ENCODE measurements at regions not wholly inside any gene's neighbourhood (a gene's known extent, or its start where the extent isn't known, plus 50 kb on each side); places are given as distances from the start of the nearest gene placed in this dataset.
"Not testable (repeated sequence)": the region's sequence is repeated elsewhere in the genome, so short reads cannot be mapped to it uniquely, and the experiment has no call there.

DNA sequence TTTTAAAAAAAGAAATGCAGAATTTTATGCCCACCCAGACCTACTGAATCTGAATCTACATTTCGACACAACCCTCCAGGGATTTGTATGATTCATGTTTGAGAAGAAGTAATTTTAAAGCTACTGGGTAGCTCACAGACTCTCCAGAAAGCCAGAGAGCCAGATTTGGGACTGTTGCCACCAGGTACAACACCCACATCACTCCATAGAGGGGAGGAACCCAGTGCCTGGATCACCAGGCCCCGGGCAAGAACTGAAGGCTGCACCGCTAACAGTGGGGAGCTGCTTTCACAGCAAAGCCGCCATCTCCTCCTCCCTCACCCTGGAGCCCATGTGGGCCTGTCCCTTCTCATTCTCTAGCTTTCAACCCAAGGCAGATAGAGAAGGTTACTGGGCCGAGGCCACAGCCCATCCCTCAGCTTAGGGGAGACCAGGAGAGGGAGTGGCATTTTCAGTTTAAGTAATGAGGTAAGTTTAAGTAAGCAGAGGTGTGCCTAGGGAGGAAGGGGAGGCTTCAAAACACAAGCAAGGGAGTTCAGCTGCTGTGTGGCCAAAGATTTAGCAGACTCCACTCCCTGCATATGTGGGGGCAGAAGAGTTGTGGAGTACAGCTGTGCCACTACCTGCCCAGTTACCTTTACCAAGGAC is 109.8 kb downstream of the IL12A start:
- no peak for DNase-seq (ENCODE audit: low spot score)

DNA sequence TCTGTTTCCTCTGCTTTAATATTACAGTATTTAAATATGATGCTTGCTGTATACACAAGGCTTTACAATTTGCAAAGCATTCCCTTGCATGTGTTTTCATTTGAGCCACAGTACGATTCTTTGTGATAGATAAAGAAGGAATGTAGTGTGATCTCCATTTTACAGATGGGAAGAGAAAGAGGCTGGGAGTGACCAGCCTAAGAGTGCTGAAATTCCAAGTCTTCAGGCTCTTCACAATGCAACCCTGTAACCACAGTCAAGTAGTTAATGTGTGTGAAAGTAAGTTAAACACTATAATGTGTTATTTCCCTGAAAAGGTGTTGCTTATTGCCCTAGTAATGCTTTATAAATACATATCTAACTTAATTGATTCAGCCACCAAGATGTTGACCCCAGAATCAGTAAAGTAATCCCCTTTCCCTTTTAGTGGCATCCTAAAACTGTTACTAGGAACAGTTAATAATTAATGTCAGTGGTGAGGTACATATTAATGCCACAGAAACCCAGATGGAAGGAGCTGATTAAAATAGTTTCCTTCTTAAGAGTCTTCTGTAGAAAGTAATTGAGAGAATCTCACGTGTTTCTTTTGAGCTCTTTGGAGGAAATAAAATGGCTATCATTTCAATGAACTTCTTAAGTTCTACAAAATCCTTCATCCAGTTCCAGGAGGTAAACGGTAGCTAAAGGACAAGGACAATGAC is 110.4 kb downstream of the IL12A start:
- DNase-seq (ENCODE audit: low spot score), result no peak

DNA sequence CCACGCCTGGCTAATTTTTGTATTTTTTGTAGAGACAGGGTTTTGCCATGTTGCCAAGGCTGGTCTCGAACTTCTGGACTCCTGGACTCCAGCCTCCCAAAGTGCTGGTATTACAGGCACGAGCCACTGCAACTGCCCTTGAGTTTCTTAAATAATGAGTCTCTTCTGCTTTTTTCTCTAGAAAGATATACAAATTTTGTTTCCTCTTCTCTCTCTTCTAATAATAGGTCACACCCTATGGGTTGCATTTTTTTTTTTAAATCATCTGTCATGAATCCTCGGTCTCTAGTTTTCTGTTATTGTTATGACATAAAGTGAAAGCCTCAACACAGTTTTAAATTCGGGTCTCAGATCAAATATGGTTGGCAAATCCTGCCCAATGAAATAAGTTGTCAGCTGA is 111.2 kb downstream of the IL12A start:
- no peak for DNase-seq (ENCODE audit: low spot score)

DNA sequence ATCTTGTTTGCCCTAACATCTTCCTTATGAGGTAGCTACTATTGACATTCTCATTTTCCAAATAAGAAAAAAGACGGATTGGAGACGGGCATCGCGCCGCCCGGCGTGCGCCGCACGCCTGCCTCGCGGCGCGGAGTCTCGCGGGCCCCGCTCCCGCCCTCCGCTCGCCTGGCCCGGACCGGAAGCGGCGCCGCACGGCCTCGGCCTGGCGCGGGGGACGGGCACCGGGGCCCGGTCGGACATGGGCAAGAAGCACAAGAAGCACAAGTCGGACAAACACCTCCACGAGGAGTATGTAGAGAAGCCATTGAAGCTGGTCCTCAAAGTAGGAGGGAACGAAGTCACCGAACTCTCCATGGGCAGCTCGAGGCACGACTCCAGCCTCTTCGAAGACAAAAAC is 112.0 kb downstream of the IL12A start:
- no peak for DNase-seq (ENCODE audit: low spot score)

DNA sequence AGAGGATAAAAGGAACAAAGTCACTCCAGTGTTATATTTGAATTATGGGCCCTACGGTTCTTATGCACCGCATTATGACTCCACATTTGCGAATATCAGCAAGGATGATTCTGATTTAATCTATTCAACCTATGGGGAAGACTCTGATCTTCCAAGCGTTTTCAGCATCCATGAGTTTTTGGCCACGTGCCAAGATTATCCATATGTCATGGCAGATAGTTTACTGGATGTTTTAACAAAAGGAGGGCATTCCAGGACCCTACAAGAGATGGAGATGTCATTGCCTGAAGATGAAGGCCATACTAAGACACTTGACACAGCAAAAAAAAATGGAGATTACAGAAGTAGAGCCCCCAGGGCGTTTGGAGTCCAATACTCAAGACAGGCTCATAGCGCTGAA is 113.4 kb downstream of the IL12A start:
- DNase-seq (ENCODE audit: low spot score), result not testable (repeated sequence)

DNA sequence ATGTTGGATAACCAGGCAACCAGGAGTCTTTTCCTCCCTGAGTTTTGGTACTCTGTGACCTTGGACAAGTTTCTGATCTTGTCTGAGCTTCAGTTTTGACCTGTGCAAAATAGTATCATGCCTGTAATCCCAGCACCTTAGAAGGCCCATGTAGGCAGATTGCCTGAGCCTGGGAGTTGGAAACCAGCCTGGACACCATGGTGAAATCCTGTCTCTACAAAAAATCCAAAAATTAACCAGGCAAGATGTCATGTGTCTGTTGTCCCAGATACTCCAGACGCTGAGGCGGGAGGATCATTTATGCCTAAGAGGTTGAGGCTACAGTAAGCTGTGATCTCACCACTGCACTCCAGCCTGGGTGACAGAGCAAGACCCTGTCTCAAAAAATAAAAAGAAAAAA is 114.8 kb downstream of the IL12A start:
- no peak for DNase-seq (ENCODE audit: low spot score)

DNA sequence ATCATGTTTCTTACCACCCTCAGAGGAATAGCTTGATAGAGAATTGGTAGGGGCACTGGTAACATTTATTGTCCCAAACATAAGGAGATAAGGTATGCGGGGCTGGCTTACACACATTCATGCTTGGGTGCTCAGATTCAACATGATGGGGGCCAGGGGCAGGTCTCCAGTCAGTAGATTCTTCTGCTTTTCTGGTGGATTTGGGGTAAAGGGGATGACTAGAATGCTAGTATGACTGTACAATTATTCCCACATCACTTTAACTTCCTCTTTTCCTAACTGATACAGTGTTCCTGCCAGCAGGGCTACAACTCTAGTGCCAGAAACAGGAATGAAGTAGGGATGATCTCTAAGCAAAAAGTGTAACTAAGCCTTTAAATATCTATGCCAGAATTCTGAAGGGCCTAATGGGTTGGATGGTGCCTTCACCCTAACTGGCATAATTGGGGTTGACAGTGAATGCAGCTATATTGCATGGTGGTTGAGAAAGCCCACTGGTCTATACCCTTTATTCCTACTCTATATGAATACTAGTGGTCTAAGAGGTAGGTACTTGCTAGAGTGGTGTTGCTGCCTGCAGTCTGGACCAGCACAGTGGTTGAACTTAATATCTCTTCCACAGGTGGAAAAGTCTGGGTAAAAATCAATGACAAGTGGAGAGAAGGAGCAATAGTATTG is 117.4 kb downstream of the IL12A start:
- no peak for DNase-seq (ENCODE audit: low spot score)

DNA sequence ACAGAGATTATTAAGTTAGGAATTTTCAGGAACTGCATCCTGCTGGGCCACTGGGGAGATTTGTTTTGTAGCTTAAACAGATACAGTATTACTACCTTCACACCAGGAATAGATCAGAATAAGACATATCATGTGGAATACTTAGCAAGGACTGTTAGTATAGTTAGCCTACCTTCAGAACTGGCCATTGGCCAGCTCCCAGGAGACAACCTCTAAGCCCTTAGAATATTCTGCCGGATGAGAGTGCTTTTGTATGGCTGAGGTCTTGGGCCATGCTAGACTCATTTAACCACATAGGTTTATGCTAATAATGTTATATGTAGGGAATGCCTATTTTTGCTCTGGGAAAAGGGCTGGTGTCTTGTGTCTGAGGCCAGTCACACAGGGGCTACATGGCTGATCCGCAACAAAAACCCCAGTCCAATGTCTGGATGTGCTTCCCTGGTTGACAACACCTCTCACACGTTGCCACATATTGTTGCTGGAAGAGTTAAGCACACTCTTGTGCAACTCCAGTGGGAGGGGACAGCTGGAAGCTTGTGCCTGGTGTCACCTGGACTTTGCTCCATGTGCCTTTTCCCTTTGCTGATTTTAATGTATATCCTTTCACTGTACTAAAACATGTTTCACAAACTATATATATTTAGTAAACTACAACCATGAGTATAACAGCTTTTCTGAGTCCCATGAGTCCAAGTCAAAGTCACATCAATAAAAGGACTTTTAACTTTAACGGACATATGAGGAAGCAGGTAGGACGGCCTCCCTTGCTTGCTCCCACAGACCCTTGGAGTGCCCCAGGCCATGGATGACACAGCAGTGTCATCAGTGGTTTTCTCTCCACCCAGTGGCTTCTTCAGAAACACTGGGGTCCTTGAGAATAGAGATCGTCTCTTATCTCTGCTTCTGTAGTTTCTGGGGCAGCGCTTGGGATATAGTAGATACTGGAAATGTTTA is 118.0 kb upstream of the C3orf80 start:
- no peak for DNase-seq (ENCODE audit: low spot score)

DNA sequence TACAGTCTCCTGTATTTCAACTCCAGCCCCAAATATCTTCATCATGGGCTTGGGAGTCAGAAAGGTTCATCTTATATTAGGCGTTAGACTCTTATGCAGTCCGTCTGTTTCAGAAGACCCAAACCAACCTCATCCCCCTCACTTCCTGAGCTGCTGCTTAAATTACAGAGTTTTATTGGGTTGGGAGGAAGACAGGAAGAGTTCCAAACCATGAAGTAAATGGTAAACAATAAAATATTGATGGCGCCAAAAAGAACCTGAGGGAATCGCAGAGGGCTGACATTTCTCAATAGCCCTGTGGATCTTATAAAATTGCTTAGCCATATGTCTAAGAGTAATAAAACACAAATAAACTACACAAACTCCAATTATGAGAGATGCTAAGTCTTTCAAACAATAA is 116.9 kb upstream of the C3orf80 start:
- no peak for DNase-seq (ENCODE audit: low spot score)

DNA sequence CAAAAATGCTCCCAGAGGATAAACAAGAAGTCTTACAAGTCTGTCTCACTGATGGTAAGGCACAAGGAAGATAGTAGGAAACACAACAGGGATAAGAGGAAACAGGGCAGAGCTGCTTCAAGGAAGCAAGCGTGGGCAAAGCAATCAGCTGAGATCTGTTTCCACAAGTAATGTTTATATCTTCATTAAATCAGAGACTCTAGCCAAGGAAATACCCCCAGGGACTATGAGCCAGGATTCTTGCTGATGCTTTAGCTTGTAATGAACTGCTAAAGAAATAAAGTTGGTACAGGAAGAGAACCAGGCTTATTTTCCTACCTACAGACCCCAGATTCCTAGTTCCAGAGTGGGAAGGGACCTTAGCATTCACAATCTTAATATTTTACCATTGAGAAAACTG is 112.7 kb upstream of the C3orf80 start:
- DNase-seq (ENCODE audit: low spot score), result no peak

DNA sequence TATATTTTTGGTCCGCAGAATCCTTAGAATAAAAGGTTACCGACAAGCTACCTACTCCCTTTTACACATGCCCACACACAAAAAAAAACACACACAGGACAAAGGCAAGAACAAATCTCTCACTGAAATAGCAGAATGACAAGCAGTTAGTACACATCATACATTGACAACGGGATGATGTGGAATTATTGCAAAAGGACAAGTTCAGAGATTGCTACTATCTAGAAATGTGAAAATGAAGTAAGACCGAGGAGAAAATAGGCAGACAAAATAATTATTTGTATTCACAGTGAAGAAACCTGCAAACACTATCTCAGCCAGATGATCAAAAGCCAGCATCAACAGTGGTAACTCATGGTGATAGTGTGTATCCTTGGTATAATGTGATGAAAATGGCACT is 112.2 kb upstream of the C3orf80 start:
- DNase-seq (ENCODE audit: low spot score), result no peak

DNA sequence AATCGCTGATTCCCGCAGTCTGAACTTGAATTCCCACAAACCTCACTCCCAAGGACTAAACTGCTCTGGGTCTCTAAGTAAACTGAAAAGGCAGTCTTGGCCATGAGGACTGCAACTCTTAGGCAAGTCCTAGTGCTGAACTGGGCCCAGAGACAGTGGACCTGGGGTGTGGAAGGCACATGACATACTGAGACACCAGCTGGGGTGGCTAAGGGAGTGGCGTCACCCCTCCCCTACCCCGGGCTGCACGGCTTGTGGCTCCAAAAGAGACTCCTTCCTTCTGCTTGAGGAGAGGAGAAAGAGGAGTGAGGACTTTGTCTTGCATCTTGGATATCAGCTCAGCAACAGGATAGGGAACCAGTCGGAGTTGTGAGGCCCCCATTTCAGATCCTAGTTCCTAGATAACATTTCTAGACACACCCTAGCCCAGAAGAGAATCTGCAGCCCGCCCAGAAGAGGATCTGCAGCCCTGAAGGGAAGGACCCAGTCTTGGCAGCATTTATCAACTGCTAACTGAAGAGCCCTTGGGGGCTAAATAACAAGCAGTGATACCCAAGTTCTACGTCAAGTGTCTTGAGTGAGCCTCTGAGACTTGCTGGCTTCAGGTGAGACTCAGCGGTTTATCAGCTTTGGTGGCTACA is 110.7 kb upstream of the C3orf80 start:
- DNase-seq (ENCODE audit: low spot score), result no peak

DNA sequence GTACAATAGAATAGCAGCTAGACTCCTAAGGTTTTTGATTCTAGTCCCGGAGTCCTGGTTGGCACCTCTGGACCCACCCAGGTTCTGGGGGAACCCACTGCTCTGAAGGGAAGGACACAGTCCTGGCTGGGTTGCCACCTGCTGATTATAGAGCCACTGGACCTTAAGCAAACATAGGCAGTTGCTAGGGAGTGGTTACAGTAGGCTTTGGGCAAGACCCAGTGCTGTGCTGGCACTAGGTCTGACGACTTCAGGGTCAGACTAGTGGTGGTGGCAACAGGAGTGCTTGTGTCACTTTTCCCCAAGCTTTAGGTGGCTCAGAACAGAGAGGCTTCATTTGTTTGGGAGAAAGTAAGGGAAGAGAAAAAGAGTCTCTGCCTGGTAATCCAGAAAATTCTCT is 109.8 kb upstream of the C3orf80 start:
- DNase-seq (ENCODE audit: low spot score), result no peak

DNA sequence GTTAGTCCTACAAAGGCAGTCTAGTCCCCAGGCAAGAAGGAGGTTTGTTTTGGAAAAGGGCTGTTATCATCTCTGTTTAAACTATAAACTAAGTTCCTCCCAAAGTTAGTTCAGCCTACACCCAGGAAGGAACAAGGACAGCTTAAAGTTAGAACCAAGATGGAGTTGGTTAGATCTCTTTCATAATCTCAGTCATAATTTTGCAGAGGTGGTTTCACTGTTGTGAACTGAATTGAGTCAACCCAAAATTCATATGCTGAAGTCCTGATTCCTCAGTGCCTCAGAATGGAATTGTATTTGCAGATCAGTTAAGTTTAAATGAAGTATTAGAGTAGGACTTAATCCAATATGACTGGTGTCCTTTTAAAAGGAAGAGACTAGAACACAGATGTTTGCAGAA is 101.0 kb upstream of the C3orf80 start:
- DNase-seq (ENCODE audit: low spot score), result no peak

DNA sequence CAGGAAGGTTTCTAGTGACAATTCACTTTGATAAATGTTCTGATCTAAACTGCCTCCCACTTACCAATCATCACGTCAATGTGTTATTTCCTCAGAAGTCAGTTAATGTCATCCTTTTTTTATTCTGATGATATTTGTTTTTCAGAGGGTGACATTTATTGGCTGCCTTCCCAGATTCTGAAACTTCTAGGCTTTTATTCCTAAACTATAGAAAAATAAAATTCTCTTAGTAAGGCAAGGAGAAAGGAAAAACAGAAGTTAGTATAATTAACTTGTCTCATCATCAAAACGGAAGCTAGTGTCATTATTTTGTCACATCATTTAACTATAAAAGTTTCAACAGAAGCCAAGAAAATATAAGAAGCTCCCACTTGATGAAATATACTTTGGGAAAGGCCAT is 100.0 kb upstream of the C3orf80 start:
- no peak for DNase-seq (ENCODE audit: low spot score)

DNA sequence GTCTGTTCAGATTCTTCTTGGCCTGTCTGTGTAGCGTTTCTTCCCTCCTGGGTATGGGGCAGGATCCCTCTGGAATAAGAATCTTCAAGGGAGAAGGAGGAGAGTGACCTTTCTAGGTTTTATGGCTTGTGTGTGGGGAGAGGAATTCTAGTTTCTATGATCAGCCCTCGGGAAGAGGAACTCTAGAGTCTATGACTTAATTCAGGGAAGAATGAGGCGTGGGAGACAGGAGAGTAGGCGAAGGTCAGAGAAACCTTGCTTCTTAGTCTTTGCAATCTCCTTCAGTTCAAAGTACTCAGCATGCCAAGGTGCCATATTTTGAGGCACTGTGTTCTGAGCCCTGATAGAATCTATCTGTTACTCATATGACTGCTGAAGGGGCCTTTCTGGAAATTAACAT is 99.2 kb upstream of the C3orf80 start:
- no peak for DNase-seq (ENCODE audit: low spot score)

DNA sequence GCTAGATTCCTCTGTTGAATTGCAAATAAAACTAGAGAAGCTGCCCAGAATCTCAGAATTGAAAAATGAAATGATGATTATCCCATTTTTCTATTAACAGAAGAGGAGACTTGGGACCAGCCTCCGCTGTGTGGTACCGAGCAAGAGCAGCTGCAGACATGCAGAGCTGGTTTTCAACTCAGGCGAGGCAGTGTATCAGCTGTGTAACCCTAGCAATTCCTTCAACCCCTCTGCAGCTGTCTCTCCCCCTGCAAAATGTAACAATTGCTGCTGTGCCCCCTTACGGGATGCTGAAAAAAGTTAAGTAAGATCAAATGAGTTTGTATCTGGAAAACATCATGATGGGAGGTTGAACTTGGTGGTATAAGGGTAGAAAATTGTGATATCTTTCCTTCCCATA is 98.5 kb upstream of the C3orf80 start:
- no peak for DNase-seq (ENCODE audit: low spot score)

DNA sequence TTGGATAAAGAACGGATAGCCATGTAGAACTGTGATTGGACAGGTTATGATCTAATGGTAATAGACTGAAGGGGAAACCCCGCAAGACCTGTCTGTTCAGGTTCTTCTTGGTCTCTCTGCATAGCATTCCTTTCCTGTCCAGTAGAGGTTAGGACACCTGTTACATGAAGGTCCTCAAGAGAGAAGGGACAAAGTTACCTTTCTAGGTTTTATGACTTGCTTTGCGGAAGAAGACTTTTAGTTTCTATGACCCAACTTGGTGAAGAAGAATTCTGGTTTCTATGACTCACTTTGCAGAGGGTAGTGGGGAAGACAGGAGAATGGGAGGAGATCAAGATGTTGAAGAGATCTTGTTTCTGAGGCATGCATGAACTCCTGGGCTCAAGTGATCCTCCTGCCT is 97.9 kb upstream of the C3orf80 start:
- DNase-seq (ENCODE audit: low spot score), result no peak

DNA sequence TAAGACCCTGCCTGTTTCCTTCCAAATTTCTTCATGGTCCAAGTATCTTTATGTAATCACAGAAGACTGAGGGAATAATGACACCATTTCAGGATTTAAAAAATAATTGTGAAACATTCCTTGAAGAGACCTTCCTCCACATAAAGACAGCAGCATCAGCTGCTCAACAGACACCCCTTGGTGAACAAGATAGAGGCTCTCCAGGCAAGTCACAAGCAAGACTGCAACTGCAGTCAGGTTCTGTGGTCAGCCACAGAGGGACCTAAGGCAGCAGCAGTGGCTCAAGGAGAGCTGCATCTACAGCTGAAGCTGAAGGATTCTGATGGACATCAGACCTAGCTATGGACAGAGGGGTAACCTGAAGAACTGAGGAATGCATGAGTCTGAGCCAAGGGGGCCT is 97.2 kb upstream of the C3orf80 start:
- DNase-seq (ENCODE audit: low spot score), result no peak

DNA sequence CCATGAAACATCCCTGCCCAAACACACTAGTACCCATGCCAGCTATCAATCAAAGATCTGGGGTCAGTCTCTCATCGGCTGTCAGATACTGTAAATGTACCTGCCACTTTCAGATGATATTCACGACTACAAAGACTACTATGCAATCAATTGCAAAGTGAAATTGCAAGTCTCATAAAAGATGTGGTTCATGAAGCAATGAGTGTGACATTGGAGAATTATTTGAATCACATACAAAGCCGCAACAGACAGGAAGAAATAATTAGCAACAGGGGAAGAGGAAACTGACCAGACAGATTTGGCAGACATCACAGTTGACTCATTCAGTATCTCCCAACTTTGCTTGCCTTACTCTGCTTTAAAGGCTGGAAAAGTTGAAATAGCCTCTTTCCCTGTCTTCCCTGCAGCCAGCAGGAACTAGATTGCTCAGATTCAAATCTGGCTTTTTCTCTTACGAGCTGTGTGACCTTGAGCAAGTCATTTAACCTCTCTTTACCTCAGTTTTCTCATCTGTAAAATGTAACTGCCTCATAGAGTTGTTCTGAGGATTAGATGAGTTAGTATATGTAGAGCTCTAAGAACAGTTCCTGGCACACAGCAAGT is 95.7 kb upstream of the C3orf80 start:
- no peak for DNase-seq (ENCODE audit: low spot score)

DNA sequence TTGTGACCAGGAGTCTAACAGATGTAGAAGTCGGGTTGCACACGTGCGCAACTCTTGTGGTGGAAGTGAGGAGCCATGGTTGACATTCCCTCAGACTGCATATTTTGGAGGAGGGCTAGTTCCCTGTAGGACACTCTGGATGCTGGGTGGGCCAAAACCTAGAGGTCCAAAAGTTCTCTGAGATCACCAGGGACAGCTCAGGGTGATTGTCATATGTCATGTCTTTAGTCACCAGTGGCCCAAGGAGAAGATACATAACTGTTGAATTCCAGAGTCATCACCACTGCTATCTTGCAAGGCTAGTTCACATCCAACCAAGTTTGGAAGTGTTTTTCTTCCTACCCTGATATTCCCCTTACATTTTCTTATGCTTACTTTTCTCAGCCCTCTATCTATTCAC is 95.2 kb upstream of the C3orf80 start:
- no peak for DNase-seq (ENCODE audit: low spot score)

DNA sequence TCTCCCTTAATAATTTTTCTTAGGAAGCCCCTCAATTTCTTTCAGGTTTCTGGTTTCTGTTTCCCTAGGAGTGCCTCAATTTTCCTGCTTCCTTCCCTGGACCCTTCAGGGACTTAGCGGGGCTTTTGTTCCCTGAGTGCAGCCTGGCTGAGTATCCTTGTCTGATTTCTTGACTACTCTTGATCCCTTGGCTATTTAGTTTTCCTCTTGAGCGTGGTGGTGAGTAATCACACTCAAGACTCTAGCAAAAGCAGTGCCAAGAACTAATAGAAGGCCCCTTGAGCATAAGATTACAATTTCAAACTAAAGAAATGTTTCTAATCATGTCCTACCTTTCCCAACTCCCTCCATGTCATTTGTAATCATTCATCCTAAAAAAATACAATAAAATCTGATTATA is 94.3 kb upstream of the C3orf80 start:
- DNase-seq (ENCODE audit: low spot score), result no peak

Data from hematopoietic multipotent progenitor cell treated with erythropoietin and hydrocortisone succinate and interleukin-3 and kit ligand, for 15 days (in vitro differentiated cells).